ENCODE measurements at regions not wholly inside any gene's neighbourhood (a gene's known extent, or its start where the extent isn't known, plus 50 kb on each side); places are given as distances from the start of the nearest gene placed in this dataset.

DNA sequence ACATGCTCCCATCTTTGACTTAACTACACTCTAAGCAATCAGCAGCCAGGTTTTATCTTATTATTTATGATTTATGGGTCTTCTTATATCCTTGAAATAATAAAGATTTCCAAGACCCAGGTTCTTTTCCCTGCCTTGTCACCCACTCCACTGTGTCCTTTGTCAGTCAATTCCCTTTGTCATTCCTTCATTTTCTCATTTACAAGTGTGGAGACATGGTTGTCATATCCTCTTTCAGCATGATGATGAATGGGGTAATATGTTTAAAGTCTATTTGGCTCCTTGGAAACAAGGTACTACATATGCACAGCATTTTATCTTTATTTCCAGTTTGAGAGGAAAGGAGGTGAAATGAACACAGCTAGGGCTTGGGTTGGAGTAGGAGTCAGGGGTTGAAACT, 521.8 kb downstream of the LMO7 start:
- H3K36me3 Mint-ChIP-seq, result no peaks in the 10 kb centered on the region
- no peaks in the 10 kb centered on the region for H3K27me3 Mint-ChIP-seq (ENCODE audit: low read depth)

GRCh38 chr13:76153239-76153638, 517.1 kb downstream of the LMO7 start:
- H3K4me1 Mint-ChIP-seq, result peaks cover 6% of the 10 kb centered on the region
- H3K4me3 Mint-ChIP-seq, result no peak overlapping the region
- no peaks in the 10 kb centered on the region for H3K9me3 Mint-ChIP-seq
- no peaks in the 10 kb centered on the region for H3K36me3 Mint-ChIP-seq
- H3K27me3 Mint-ChIP-seq (ENCODE audit: low read depth), result no peaks in the 10 kb centered on the region
- no peak for DNase-seq (ENCODE audit: low spot score in 2 of 2, unreplicated experiment in 2 of 2)
- no peak for TF ChIP-seq CTCF (IDR thresholded peaks at IDR 0.05; ENCODE audit: unreplicated experiment)
- no peak overlapping the region for H3K27ac Mint-ChIP-seq

More for the DNA sequence above, 521.8 kb downstream of the LMO7 start:
- H3K4me1 Mint-ChIP-seq, result peaks cover 2% of the 10 kb centered on the region
- no peaks in the 10 kb centered on the region for H3K9me3 Mint-ChIP-seq
- no peak for DNase-seq (ENCODE audit: low spot score in 2 of 2, unreplicated experiment in 2 of 2)
- no peak overlapping the region for H3K27ac Mint-ChIP-seq
- TF ChIP-seq CTCF (IDR thresholded peaks at IDR 0.05; ENCODE audit: unreplicated experiment), result no peak
- H3K4me3 Mint-ChIP-seq, result no peak overlapping the region

GRCh38 chr13:76148926-76149325, 512.8 kb downstream of the LMO7 start:
- no peak overlapping the region for H3K27ac Mint-ChIP-seq
- no peak for DNase-seq (ENCODE audit: low spot score in 2 of 2, unreplicated experiment in 2 of 2)
- no peaks in the 10 kb centered on the region for H3K9me3 Mint-ChIP-seq
- peaks cover 5% of the 10 kb centered on the region for H3K4me1 Mint-ChIP-seq
- H3K27me3 Mint-ChIP-seq (ENCODE audit: low read depth), result no peaks in the 10 kb centered on the region
- no peak for TF ChIP-seq CTCF (IDR thresholded peaks at IDR 0.05; ENCODE audit: unreplicated experiment)
- no peak overlapping the region for H3K4me3 Mint-ChIP-seq
- H3K36me3 Mint-ChIP-seq, result no peaks in the 10 kb centered on the region

GRCh38 chr13:76148374-76148773, 512.2 kb downstream of the LMO7 start:
- Mint-ChIP-seq H3K27ac (no peak overlapping the region), H3K36me3 (no peaks in the 10 kb centered on the region), H3K9me3 (no peaks in the 10 kb centered on the region), H3K4me3 (no peak overlapping the region), H3K4me1 (peaks cover 5% of the 10 kb centered on the region), H3K27me3 (ENCODE audit: low read depth) (no peaks in the 10 kb centered on the region)
- no peak for DNase-seq (ENCODE audit: low spot score in 2 of 2, unreplicated experiment in 2 of 2)
- TF ChIP-seq CTCF (IDR thresholded peaks at IDR 0.05; ENCODE audit: unreplicated experiment), result no peak

DNA sequence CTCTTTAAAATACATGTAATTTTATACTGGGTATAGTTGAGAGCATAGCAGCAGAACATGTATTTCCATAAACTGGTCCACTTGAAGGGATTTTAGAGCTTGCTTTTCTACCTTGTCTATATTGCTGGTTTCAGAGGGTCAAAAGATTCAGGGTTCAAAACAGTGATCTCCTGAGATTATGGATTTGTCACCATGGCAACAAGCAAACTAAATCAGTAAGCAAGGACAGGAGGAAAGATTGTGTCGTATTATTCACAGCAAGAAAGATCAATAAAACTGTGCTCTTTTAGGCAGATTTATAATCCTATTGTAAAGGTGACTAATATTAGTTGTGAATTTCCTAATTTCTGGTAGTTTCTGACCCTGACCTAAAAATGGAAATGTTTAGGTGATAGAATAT, 496.4 kb downstream of the LMO7 start:
- Mint-ChIP-seq H3K4me3 (no peak overlapping the region), H3K27ac (no peak overlapping the region), H3K36me3 (no peaks in the 10 kb centered on the region), H3K27me3 (ENCODE audit: low read depth) (no peaks in the 10 kb centered on the region), H3K9me3 (peaks cover 7% of the 10 kb centered on the region), H3K4me1 (peaks cover 3% of the 10 kb centered on the region)
- no peak for TF ChIP-seq CTCF (IDR thresholded peaks at IDR 0.05; ENCODE audit: unreplicated experiment)
- no peak for DNase-seq (ENCODE audit: low spot score in 2 of 2, unreplicated experiment in 2 of 2)

- peaks cover 3% of the 10 kb centered on the region for H3K4me1 Mint-ChIP-seq
- H3K27me3 Mint-ChIP-seq (ENCODE audit: low read depth), result no peaks in the 10 kb centered on the region
Observed at GRCh38 chr13:76131551-76131950, 495.4 kb downstream of the LMO7 start.

More at GRCh38 chr13:76131551-76131950, 495.4 kb downstream of the LMO7 start:
- H3K27ac Mint-ChIP-seq, result no peak overlapping the region
- TF ChIP-seq CTCF (IDR thresholded peaks at IDR 0.05; ENCODE audit: unreplicated experiment), result no peak
- peaks cover 5% of the 10 kb centered on the region for H3K9me3 Mint-ChIP-seq
- H3K4me3 Mint-ChIP-seq, result no peak overlapping the region
- DNase-seq (ENCODE audit: low spot score in 2 of 2, unreplicated experiment in 2 of 2), result no peak
- no peaks in the 10 kb centered on the region for H3K36me3 Mint-ChIP-seq
